ENCODE measurements at regions not wholly inside any gene's neighbourhood (a gene's known extent, or its start where the extent isn't known, plus 50 kb on each side); places are given as distances from the start of the nearest gene placed in this dataset.

DNA sequence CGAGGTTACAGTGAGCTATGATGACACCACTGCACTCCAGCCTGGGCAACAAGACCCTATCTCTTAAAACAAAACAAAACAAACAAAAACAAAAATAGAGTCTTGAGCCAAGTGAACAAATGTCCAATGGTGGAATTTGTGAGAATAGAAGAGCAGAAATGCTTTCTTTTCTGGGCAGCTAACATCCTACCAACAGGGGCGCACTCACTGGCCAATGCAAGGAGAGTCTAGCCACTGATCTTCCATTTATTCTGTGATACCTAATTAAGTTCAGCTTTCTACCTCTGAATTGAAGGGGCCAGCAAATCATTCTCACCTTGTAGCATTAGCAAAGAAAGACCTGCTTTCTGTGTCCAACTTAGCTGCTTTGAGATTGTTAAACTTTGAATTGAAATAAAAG is 301.9 kb upstream of the NR2F2 start:
- Mint-ChIP-seq H3K36me3 (ENCODE audit: low read depth) (no peaks in the 10 kb centered on the region), H3K4me1 (ENCODE audit: low read depth) (no peaks in the 10 kb centered on the region), H3K4me3 (no peak overlapping the region), H3K9me3 (no peaks in the 10 kb centered on the region), H3K27me3 (ENCODE audit: low read depth) (peaks cover 17% of the 10 kb centered on the region), H3K27ac (no peak overlapping the region)

DNA sequence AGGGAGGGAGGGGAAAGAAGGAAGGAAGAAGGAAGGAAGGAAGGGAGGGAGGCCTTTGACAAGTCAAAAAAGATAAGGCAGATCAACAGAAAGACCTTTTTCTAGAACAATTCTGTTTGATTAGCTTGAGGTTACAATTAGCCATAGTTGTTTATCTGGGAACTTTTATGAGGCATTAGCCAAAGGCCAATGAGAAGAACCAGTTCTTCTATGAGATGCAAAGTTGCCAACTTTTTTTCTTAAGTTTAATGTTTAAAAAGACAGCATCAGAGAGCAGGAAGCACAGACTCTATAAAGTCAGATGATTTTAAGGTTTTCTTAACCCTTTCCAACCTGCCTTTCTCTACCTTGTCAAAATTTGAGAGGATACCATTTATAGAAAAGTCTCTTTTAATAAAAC is 301.3 kb upstream of the NR2F2 start:
- Mint-ChIP-seq H3K36me3 (ENCODE audit: low read depth) (no peaks in the 10 kb centered on the region), H3K9me3 (no peaks in the 10 kb centered on the region), H3K4me3 (no peak overlapping the region), H3K27me3 (ENCODE audit: low read depth) (peaks cover 18% of the 10 kb centered on the region), H3K27ac (no peak overlapping the region), H3K4me1 (ENCODE audit: low read depth) (no peaks in the 10 kb centered on the region)

DNA sequence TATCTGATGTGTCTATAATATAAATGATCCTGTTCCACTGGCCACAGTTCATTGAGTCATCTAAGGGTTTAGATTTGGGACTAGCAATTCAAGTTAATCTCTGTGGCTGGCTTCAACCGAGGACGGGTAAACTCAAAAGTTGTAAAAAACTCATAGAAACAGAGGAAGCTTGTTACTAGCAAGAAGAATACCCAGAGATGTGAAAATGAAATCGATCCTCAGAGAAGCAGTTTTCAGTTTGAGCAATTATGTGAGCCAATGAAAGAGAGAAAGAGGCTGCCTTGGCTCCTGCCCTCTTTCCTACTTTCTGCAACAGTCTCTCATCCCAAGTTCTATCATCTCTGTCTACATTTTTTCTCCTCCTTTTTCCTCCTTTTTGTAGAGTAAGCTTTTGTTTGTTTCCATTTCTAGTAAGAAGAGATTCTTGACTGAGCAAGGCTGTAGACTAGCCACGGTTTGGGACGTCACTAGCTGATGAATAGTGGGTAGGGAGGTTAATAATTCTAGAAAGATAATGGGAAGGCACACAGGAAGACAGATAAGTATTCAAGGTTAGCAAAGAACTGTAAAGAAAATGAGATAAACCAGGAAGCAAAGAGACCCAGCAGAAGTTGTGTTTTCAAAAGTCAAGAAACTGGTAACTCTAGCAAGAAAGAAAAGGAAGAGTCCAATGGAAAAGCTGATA is 298.9 kb upstream of the NR2F2 start:
- Mint-ChIP-seq H3K27me3 (ENCODE audit: low read depth) (peaks cover 39% of the 10 kb centered on the region), H3K36me3 (ENCODE audit: low read depth) (no peaks in the 10 kb centered on the region), H3K9me3 (no peaks in the 10 kb centered on the region), H3K4me3 (no peak overlapping the region), H3K27ac (no peak overlapping the region), H3K4me1 (ENCODE audit: low read depth) (no peaks in the 10 kb centered on the region)

DNA sequence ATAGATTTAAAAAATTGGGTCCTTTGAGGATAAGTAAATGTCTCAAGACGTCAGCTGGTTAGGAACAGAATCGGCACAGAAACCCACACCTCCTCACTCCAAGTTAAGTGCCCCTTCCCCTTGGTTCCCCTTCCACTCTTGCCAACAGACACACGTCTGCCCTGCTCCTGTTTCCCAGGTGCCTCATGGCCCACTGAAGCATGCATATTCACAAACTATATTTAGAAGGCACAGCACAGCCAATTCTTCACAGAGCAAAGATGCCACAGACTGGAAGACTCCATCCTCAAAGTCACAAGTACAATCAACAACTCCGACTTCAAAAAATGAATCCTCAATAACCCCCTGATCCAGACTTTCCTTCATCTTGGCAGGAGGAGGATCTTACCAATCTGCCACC is 295.4 kb upstream of the NR2F2 start:
- Mint-ChIP-seq H3K36me3 (ENCODE audit: low read depth) (no peaks in the 10 kb centered on the region), H3K4me3 (no peak overlapping the region), H3K9me3 (no peaks in the 10 kb centered on the region), H3K4me1 (ENCODE audit: low read depth) (peaks cover 11% of the 10 kb centered on the region), H3K27ac (no peak overlapping the region), H3K27me3 (ENCODE audit: low read depth) (peaks cover 64% of the 10 kb centered on the region)

DNA sequence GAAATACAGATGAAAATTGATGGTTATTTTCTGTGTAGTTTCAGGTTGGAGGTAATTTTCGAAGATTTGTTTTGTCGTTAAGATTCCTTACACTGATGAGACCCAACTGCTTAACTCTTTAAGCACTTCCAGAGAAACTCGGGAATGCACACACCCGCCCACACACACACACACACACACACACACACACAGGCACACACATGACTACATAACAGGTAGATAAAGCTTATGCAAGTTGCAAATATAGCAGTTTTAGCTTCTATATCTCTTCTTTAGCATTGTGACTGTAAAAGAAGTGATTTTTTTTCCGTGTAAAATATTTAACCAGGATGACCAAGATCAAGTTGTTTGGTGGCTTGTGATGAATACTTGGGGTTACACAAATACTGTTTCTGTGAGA is 294.9 kb upstream of the NR2F2 start:
- Mint-ChIP-seq H3K4me3 (no peak overlapping the region), H3K27ac (no peak overlapping the region), H3K27me3 (ENCODE audit: low read depth) (peaks cover 69% of the 10 kb centered on the region), H3K36me3 (ENCODE audit: low read depth) (no peaks in the 10 kb centered on the region), H3K4me1 (ENCODE audit: low read depth) (peaks cover 11% of the 10 kb centered on the region), H3K9me3 (no peaks in the 10 kb centered on the region)

DNA sequence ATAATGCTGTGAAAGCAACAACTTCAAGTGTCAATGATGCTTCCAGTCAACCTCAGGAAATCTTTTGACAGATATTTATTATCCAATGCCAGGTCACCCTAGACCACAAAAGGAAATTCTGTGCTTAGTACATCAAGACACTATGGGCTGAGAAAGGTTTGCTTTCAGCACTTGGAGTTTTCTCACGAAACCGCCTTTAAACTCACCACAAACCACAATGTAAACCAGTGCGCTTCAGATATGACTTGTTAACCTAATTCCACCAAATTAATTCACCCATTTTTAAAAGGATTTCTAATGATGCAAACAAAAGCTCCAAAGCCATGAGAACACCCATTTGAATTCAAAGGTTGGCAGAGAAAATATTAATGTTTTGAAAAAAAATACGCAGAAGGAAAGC is 292.9 kb upstream of the NR2F2 start:
- Mint-ChIP-seq H3K9me3 (no peaks in the 10 kb centered on the region), H3K27ac (no peak overlapping the region), H3K4me3 (no peak overlapping the region), H3K27me3 (ENCODE audit: low read depth) (peaks cover 76% of the 10 kb centered on the region), H3K36me3 (ENCODE audit: low read depth) (no peaks in the 10 kb centered on the region), H3K4me1 (ENCODE audit: low read depth) (peaks cover 11% of the 10 kb centered on the region)

DNA sequence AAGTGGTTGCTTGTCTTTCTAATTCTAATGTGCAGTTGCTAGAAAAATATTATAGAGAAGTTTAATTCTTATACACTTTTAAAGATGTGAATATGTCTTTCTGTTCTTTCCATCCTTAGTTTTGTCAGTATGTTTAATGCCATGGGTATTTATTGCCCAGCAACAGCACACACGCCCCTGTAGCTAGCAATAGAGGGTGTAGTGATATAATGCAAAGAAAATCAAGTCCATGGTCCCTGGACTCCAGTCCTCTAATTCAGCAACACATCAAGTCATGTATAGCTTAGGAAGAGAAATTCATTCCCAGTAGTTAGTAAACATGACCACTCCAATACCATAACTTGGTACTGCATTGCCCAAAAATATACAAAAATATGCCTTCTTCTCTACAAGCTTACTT is 292.4 kb upstream of the NR2F2 start:
- no peak overlapping the region for H3K27ac Mint-ChIP-seq
- no peak overlapping the region for H3K4me3 Mint-ChIP-seq
- no peaks in the 10 kb centered on the region for H3K36me3 Mint-ChIP-seq (ENCODE audit: low read depth)
- H3K9me3 Mint-ChIP-seq: no peaks in the 10 kb centered on the region
- H3K27me3 Mint-ChIP-seq (ENCODE audit: low read depth): peaks cover 77% of the 10 kb centered on the region
- peaks cover 11% of the 10 kb centered on the region for H3K4me1 Mint-ChIP-seq (ENCODE audit: low read depth)

DNA sequence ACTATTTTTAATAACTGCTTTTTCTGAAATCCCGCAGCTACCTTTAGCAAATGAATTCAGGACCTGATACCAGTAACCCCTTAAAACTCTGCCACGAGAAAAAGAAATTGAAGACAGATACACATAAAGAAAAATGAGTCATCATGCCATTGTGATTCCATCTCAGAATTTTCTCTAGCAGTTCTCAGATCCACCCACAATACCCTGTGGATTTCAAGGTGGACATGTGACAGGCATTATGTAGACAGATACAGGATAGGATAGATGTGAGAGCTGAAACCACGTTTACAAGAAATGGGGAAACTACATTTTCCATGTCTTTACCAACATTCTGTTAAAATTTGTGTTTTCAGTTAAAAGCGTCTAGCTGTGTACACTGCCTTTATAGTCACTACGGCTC is 291.9 kb upstream of the NR2F2 start:
- no peaks in the 10 kb centered on the region for H3K9me3 Mint-ChIP-seq
- peaks cover 11% of the 10 kb centered on the region for H3K4me1 Mint-ChIP-seq (ENCODE audit: low read depth)
- H3K27ac Mint-ChIP-seq: no peak overlapping the region
- peaks cover 78% of the 10 kb centered on the region for H3K27me3 Mint-ChIP-seq (ENCODE audit: low read depth)
- H3K36me3 Mint-ChIP-seq (ENCODE audit: low read depth): no peaks in the 10 kb centered on the region
- no peak overlapping the region for H3K4me3 Mint-ChIP-seq

DNA sequence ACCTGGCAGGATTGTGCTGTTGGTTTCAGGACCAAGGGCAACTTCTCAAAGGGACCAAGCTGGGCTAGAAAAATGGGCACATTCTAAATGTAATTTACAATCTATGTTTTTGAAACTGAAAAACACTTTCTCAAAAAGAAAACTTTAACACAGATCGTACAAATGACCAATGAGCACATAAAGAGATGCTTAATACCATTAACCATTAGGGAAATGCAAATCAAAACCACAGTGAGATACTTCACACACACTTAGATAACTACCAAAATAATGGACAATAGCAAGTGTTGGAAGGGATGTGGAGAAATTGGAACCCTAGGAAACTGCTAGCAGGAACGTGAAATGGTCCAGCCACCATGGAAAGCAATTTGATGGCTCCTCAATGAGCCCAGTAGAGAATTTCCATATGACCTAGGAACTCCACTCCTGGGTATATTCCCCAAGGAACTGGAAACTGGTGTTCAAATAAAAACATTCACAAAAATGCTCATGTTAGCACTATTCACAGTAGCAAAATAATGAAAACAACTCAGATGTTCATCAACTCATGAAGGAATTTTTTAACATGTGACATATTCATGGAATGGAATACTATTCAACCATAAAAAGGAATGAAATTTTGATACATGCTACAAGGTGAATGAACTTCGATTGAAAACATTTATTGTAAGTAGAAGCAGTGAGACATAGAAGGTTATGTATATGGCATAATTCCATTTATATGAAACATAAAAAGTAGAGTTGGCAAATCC is 288.3 kb upstream of the NR2F2 start:
- peaks cover 4% of the 10 kb centered on the region for H3K9me3 Mint-ChIP-seq
- H3K36me3 Mint-ChIP-seq (ENCODE audit: low read depth): no peaks in the 10 kb centered on the region
- no peak overlapping the region for H3K27ac Mint-ChIP-seq
- H3K27me3 Mint-ChIP-seq (ENCODE audit: low read depth): peaks cover 72% of the 10 kb centered on the region
- H3K4me3 Mint-ChIP-seq: no peak overlapping the region
- peaks cover 9% of the 10 kb centered on the region for H3K4me1 Mint-ChIP-seq (ENCODE audit: low read depth)

DNA sequence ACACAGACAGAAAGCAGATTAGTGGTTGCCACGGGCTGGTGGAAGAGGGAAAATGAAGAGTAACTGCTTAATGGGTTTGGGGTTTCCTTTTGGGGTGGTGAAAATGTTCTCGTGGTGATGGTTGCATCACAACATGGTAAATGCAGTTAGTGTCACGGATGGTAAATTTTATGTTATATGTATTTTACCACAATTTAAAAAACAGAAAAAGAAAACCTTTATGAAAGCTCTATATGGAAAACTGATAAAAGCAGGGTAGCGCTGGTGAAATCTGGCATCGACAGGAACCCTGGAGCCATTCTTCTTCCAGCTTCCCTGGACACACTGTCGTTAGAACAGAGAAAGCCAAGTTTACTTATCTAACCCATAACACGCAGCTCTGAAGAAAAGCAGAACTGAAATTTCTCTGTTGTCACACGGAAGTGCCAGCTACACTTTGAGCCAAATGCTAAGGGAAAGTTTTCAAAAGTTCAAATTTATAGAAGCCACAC is 287.7 kb upstream of the NR2F2 start:
- Mint-ChIP-seq H3K4me3 (no peak overlapping the region), H3K36me3 (ENCODE audit: low read depth) (no peaks in the 10 kb centered on the region), H3K27ac (no peak overlapping the region), H3K4me1 (ENCODE audit: low read depth) (peaks cover 3% of the 10 kb centered on the region), H3K9me3 (peaks cover 4% of the 10 kb centered on the region), H3K27me3 (ENCODE audit: low read depth) (peaks cover 66% of the 10 kb centered on the region)

DNA sequence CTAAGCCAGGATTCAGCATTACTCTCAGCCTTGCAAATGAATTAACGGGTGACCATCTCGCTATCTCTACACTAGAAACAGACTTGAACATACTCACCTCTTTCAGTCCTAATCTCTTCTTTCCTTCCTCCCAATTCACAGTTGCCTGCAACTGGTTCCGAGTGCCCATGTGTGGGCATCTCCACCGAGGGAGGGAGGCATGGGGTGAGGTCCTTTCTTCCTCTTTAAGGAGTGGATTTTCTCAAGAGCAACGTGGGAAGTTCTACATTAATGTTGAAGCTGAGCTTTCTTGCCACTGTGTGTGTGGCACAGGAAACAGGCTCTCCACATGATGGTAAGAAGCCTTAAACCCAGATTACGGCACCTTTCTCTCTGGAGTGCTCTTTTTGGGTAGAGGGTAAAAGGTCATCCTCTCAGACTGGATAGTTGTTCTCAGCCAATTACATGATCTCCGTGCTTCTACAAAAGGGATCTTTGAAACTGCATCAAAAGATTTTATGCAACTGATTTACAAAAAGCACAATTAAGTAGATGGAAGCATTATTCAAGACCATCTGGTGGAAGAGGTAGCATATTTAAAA is 286.8 kb upstream of the NR2F2 start:
- Mint-ChIP-seq H3K4me1 (ENCODE audit: low read depth) (no peaks in the 10 kb centered on the region), H3K4me3 (no peak overlapping the region), H3K9me3 (peaks cover 4% of the 10 kb centered on the region), H3K27ac (no peak overlapping the region), H3K36me3 (ENCODE audit: low read depth) (no peaks in the 10 kb centered on the region), H3K27me3 (ENCODE audit: low read depth) (peaks cover 59% of the 10 kb centered on the region)

DNA sequence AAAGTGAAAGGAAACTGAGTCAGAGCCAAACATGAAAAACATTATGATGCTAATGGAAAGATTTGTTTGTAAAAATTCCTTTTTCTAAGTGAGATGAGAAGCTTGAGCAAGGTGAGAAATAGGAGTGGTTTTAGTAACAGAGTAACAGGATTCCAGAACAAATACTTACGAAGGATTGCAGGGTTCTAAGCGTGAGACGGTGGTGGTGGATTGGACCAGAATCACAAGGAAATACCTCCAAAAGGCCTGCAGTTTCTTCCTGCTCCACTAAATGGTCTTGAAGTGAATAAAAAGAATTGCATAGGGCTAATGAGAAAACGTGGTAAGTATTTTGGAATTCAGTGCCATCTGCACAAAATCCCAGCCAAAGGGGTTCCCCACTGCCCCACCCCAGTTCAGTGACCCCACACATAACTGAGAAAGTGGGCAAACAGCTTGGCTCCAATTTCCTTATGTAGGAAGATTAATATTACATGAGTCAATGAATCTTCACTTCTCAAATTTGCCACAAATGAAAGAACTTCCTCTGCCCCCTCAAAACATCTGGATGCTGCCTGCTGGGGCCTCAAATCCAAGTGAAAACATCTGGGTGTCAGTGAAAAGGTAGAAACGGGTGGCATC is 283.8 kb upstream of the NR2F2 start:
- peaks cover 4% of the 10 kb centered on the region for H3K9me3 Mint-ChIP-seq
- peaks cover 46% of the 10 kb centered on the region for H3K27me3 Mint-ChIP-seq (ENCODE audit: low read depth)
- no peak overlapping the region for H3K4me3 Mint-ChIP-seq
- no peaks in the 10 kb centered on the region for H3K4me1 Mint-ChIP-seq (ENCODE audit: low read depth)
- H3K36me3 Mint-ChIP-seq (ENCODE audit: low read depth): no peaks in the 10 kb centered on the region
- H3K27ac Mint-ChIP-seq: no peak overlapping the region

DNA sequence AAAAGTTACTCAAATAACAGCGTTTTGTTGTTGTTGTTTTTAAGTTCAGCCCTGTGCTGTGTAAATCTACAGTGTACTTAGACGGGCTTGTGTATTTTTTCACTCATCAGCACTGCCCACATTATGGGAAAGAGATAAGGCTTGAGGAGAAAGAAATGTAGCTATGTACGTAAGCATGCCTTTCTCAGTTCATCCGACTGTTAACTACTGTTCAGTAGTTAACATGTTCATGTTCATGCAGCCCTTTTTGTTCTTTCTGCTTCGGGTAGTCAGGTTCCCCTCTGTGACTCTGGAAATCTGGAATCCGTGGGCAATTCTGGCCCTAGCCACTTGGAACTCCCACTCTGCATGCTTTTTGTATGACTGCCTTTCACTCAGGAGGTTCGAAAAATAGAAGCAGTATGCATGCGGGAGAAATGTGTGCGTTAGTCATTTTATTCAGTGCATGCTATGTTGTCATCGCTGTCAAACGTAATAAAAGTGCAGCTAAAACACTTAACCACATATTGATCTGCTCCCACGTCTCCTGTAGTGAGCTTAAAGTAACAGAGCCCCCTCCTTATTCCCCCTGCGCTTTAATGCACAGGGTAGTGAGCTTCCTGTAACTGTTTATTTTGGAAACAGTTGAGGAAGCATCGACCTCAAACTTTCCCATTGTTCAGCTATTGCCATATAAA is 283.1 kb upstream of the NR2F2 start:
- no peak overlapping the region for H3K27ac Mint-ChIP-seq
- H3K27me3 Mint-ChIP-seq (ENCODE audit: low read depth): peaks cover 49% of the 10 kb centered on the region
- H3K9me3 Mint-ChIP-seq: peaks cover 4% of the 10 kb centered on the region
- no peaks in the 10 kb centered on the region for H3K4me1 Mint-ChIP-seq (ENCODE audit: low read depth)
- no peak overlapping the region for H3K4me3 Mint-ChIP-seq
- no peaks in the 10 kb centered on the region for H3K36me3 Mint-ChIP-seq (ENCODE audit: low read depth)

DNA sequence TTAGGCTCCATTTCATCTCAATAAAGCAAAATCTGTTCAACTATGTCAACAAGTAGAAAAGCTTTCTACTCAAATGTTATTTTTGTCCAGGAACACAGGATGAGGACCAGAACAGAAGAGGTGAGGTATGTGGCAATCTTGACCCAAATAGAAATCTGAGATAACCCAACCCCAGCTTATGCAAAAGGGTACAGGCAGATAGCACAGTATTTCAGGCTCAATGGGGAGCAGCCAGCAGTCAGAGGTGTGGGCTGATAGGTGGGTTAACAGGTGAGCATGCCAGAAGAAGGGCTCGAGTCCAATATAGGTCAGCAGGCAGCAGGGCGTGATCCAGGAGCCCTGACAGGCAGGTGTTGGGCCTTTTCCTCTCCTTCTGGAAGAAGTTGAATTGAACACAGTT is 281.2 kb upstream of the NR2F2 start:
- Mint-ChIP-seq H3K4me1 (ENCODE audit: low read depth) (no peaks in the 10 kb centered on the region), H3K27ac (no peak overlapping the region), H3K4me3 (no peak overlapping the region), H3K27me3 (ENCODE audit: low read depth) (peaks cover 51% of the 10 kb centered on the region), H3K36me3 (ENCODE audit: low read depth) (no peaks in the 10 kb centered on the region), H3K9me3 (no peaks in the 10 kb centered on the region)
